ENCODE measurements at regions not wholly inside any gene's neighbourhood (a gene's known extent, or its start where the extent isn't known, plus 50 kb on each side); places are given as distances from the start of the nearest gene placed in this dataset.

- peaks cover 21% of the 10 kb centered on the region for H3K4me1 Mint-ChIP-seq
- H3K27ac Mint-ChIP-seq: no peak overlapping the region
- peaks cover 21% of the 10 kb centered on the region for H3K9me3 Mint-ChIP-seq
- ChIA-PET POLR2A (no interaction called here), CTCF (interaction anchor here (0.7 kb wide), 1 partner anchor 11 kb away, joined by 3 read pairs; no protein-coding TSS in a partner anchor)
- no peaks in the 10 kb centered on the region for H3K27me3 Mint-ChIP-seq (ENCODE audit: low read depth)
- DNase-seq (ENCODE audit: low spot score): no peak
- H3K4me3 Mint-ChIP-seq: no peak overlapping the region
- no peak for ATAC-seq
- peaks cover 39% of the 10 kb centered on the region for H3K36me3 Mint-ChIP-seq
- TF ChIP-seq STAT6 (CRISPR knock-in tag; conservative IDR thresholded peaks at IDR 0.05; ENCODE audit: low read depth): no peak
- no peak for TF ChIP-seq SOX15 (CRISPR knock-in tag; IDR thresholded peaks at IDR 0.05)
- no peak for TF ChIP-seq ZNF219 (CRISPR knock-in tag; IDR thresholded peaks at IDR 0.05; ENCODE audit: borderline replicate concordance)
- no peak for TF ChIP-seq ERG (CRISPR knock-in tag; IDR thresholded peaks at IDR 0.05)
- TF ChIP-seq GTF2I (CRISPR knock-in tag; conservative IDR thresholded peaks at IDR 0.05): no peak
- TF ChIP-seq ZBTB21 (CRISPR knock-in tag; IDR thresholded peaks at IDR 0.05; ENCODE audit: borderline replicate concordance): no peak
- TF ChIP-seq IRF2 (CRISPR knock-in tag; IDR thresholded peaks at IDR 0.05; ENCODE audit: borderline replicate concordance, low read depth): no peak
- no peak for TF ChIP-seq ZMAT4 (CRISPR knock-in tag; IDR thresholded peaks at IDR 0.05)
- no peak for TF ChIP-seq PRDM15 (CRISPR knock-in tag; IDR thresholded peaks at IDR 0.05)
- TF ChIP-seq CTCF (IDR thresholded peaks at IDR 0.05): no peak
- no peak for TF ChIP-seq ZNF121 (CRISPR knock-in tag; IDR thresholded peaks at IDR 0.05)
- TF ChIP-seq MLX (CRISPR knock-in tag; IDR thresholded peaks at IDR 0.05): no peak
- no peak for TF ChIP-seq AR (CRISPR knock-in tag; IDR thresholded peaks at IDR 0.05)
- TF ChIP-seq ATF1 (CRISPR knock-in tag; IDR thresholded peaks at IDR 0.05): no peak
- TF ChIP-seq ATF2 (CRISPR knock-in tag; IDR thresholded peaks at IDR 0.05; ENCODE audit: borderline replicate concordance, low read depth): no peak
- TF ChIP-seq SMAD4 (CRISPR knock-in tag; IDR thresholded peaks at IDR 0.05): no peak
- no peak for TF ChIP-seq GABPB1 (CRISPR knock-in tag; IDR thresholded peaks at IDR 0.05)
- TF ChIP-seq EMX1 (CRISPR knock-in tag; IDR thresholded peaks at IDR 0.05): no peak
- TF ChIP-seq ARID4B (CRISPR knock-in tag; IDR thresholded peaks at IDR 0.05; ENCODE audit: borderline replicate concordance): no peak
Measured at GRCh38 chr1:38440402-38440801, 393.8 kb upstream of the POU3F1 start.

Data from WTC11 (cell line).